ENCODE measurements at regions not wholly inside any gene's neighbourhood (a gene's known extent, or its start where the extent isn't known, plus 50 kb on each side); places are given as distances from the start of the nearest gene placed in this dataset.

- no peak overlapping the region for H3K23ac ChIP-seq (ENCODE audit: low read length)
- no peak overlapping the region for H2BK120ac ChIP-seq (ENCODE audit: low read depth, low read length)
- no peak overlapping the region for H3K56ac ChIP-seq (ENCODE audit: low read length)
- no peaks in the 10 kb centered on the region for H3K27me3 ChIP-seq (ENCODE audit: insufficient read depth, low read length, poor library complexity)
- H2AK5ac ChIP-seq (ENCODE audit: low read length): no peak overlapping the region
- H2BK5ac ChIP-seq (ENCODE audit: low read length): no peak overlapping the region
- H3K4me2 ChIP-seq (ENCODE audit: low read length): no peak overlapping the region
- DNase-seq: no peak
- no peaks in the 10 kb centered on the region for H3K79me1 ChIP-seq (ENCODE audit: low read length)
- no peak overlapping the region for H3K18ac ChIP-seq (ENCODE audit: low read length)
- no peak overlapping the region for H3K4ac ChIP-seq (ENCODE audit: low read depth, low read length)
- no peak overlapping the region for H2BK15ac ChIP-seq (replicated peaks; ENCODE audit: low read depth)
- H3K79me2 ChIP-seq (ENCODE audit: control insufficient read depth, insufficient read depth, low read length): no peaks in the 10 kb centered on the region
- H4K8ac ChIP-seq (ENCODE audit: low read depth, low read length): no peak overlapping the region
- H3K36me3 ChIP-seq (ENCODE audit: control insufficient read depth, insufficient read depth, low read length): no peaks in the 10 kb centered on the region
- no peak overlapping the region for H3K4me3 ChIP-seq (ENCODE audit: low read length)
- H4K5ac ChIP-seq (ENCODE audit: low read length): no peak overlapping the region
- no peak overlapping the region for H3K9ac ChIP-seq (ENCODE audit: low read length)
- no CpG with 5 or more reads among the region's 5 CpGs for WGBS (ENCODE audit: extremely low coverage, insufficient coverage, low lambda C conversion rate)
- H3K27ac ChIP-seq (ENCODE audit: low read depth, low read length): no peak overlapping the region
- H3K4me1 ChIP-seq (ENCODE audit: control insufficient read depth, low read depth, low read length): no peaks in the 10 kb centered on the region
Observed at GRCh38 chr18:75116809-75117208, 92.1 kb downstream of the PTGR3 start.

GRCh38 chr18:75116165-75116564 lies 92.8 kb downstream of the PTGR3 start:
- no CpG with 5 or more reads among the region's 7 CpGs for WGBS (ENCODE audit: extremely low coverage, insufficient coverage, low lambda C conversion rate)
- Histone ChIP-seq H2BK120ac (ENCODE audit: low read depth, low read length) (no peak overlapping the region), H3K36me3 (ENCODE audit: control insufficient read depth, insufficient read depth, low read length) (no peaks in the 10 kb centered on the region), H3K4me3 (ENCODE audit: low read length) (no peak overlapping the region), H2BK5ac (ENCODE audit: low read length) (no peak overlapping the region), H4K8ac (ENCODE audit: low read depth, low read length) (no peak overlapping the region), H4K5ac (ENCODE audit: low read length) (no peak overlapping the region), H3K79me2 (ENCODE audit: control insufficient read depth, insufficient read depth, low read length) (no peaks in the 10 kb centered on the region), H3K27ac (ENCODE audit: low read depth, low read length) (no peak overlapping the region), H3K23ac (ENCODE audit: low read length) (no peak overlapping the region), H3K4me1 (ENCODE audit: control insufficient read depth, low read depth, low read length) (no peaks in the 10 kb centered on the region), H3K56ac (ENCODE audit: low read length) (no peak overlapping the region), H2BK15ac (replicated peaks; ENCODE audit: low read depth) (no peak overlapping the region), H3K4me2 (ENCODE audit: low read length) (no peak overlapping the region), H3K9ac (ENCODE audit: low read length) (no peak overlapping the region), H3K18ac (ENCODE audit: low read length) (no peak overlapping the region), H2AK5ac (ENCODE audit: low read length) (no peak overlapping the region), H3K27me3 (ENCODE audit: insufficient read depth, low read length, poor library complexity) (no peaks in the 10 kb centered on the region), H3K79me1 (ENCODE audit: low read length) (no peaks in the 10 kb centered on the region), H3K4ac (ENCODE audit: low read depth, low read length) (no peak overlapping the region)
- DNase-seq: no peak

- Histone ChIP-seq H3K4ac (ENCODE audit: low read depth, low read length) (no peak overlapping the region), H3K79me2 (ENCODE audit: control insufficient read depth, insufficient read depth, low read length) (no peaks in the 10 kb centered on the region), H3K56ac (ENCODE audit: low read length) (no peak overlapping the region), H3K9ac (ENCODE audit: low read length) (no peak overlapping the region), H2BK5ac (ENCODE audit: low read length) (no peak overlapping the region), H3K4me3 (ENCODE audit: low read length) (no peak overlapping the region), H3K18ac (ENCODE audit: low read length) (no peak overlapping the region), H3K27me3 (ENCODE audit: insufficient read depth, low read length, poor library complexity) (no peaks in the 10 kb centered on the region), H3K27ac (ENCODE audit: low read depth, low read length) (no peak overlapping the region), H3K4me2 (ENCODE audit: low read length) (no peak overlapping the region), H4K5ac (ENCODE audit: low read length) (no peak overlapping the region), H2BK120ac (ENCODE audit: low read depth, low read length) (no peak overlapping the region), H3K36me3 (ENCODE audit: control insufficient read depth, insufficient read depth, low read length) (no peaks in the 10 kb centered on the region), H2AK5ac (ENCODE audit: low read length) (no peak overlapping the region), H3K4me1 (ENCODE audit: control insufficient read depth, low read depth, low read length) (no peaks in the 10 kb centered on the region), H4K8ac (ENCODE audit: low read depth, low read length) (no peak overlapping the region), H2BK15ac (replicated peaks; ENCODE audit: low read depth) (no peak overlapping the region), H3K23ac (ENCODE audit: low read length) (no peak overlapping the region), H3K79me1 (ENCODE audit: low read length) (no peaks in the 10 kb centered on the region)
- no peak for DNase-seq
- no CpG with 5 or more reads among the region's 6 CpGs for WGBS (ENCODE audit: extremely low coverage, insufficient coverage, low lambda C conversion rate)
Observed at GRCh38 chr18:75115514-75115913, 93.4 kb downstream of the PTGR3 start.
